Lung (tissue), 11 donors: ENCODE measurements at regions not wholly inside any gene's neighbourhood (a gene's known extent, or its start where the extent isn't known, plus 50 kb on each side); places are given as distances from the start of the nearest gene placed in this dataset.

ENCODE experiments used
- ATAC-seq: fragments of 200-7000 bp; cut with Tn5 transposase; one replicate; pipeline ENCODE4 v1.9.1; 2020; ENCODE audit warnings: moderate number of reproducible peaks; ENCODE audit not compliant: insufficient read depth, low FRiP score
- DNase-seq, 3 donors: peaks; one replicate each; pipeline ENCODE4 v3.0.0-alpha.2; 2013 to 2017
- H3K27ac ChIP-seq, 2 donors: one replicate each; pipeline ENCODE4 v1.5.1; 2013; ENCODE audit warnings: mild to moderate bottlenecking in 2 of 2, moderate library complexity in 2 of 2, control low read depth in 1 of 2, inconsistent platforms in 1 of 2, low read depth in 1 of 2, low read length in 1 of 2
- H3K27me3 ChIP-seq, 3 donors: one replicate each; pipeline ENCODE4 v1.5.1; 2013; ENCODE audit warnings: low read length in 2 of 3; ENCODE audit not compliant: control insufficient read depth in 3 of 3, insufficient read depth in 3 of 3
- H3K36me3 ChIP-seq, 4 donors: one replicate each; pipeline ENCODE4 v1.5.1; 2013; ENCODE audit warnings: low read length in 4 of 4, mild to moderate bottlenecking in 1 of 4, moderate library complexity in 1 of 4; ENCODE audit not compliant: control insufficient read depth in 4 of 4, insufficient read depth in 4 of 4
- H3K4me1 ChIP-seq, 5 donors: one replicate each; pipeline ENCODE4 v1.5.1; 2013; ENCODE audit warnings: low read length in 5 of 5, mild to moderate bottlenecking in 2 of 5, moderate library complexity in 1 of 5; ENCODE audit not compliant: control insufficient read depth in 5 of 5, insufficient read depth in 5 of 5
- H3K4me3 ChIP-seq: one replicate; pipeline ENCODE4 v1.5.1; 2013; ENCODE audit warnings: mild to moderate bottlenecking, control low read depth, moderate library complexity
- H3K9ac ChIP-seq, 2 donors: one replicate each; pipeline ENCODE4 v1.5.1; 2013; ENCODE audit warnings: low read length in 2 of 2, control low read depth in 1 of 2; ENCODE audit not compliant: insufficient read depth in 1 of 2
- H3K9me3 ChIP-seq, 4 donors: one replicate each; pipeline ENCODE4 v1.5.1; 2013; ENCODE audit warnings: low read length in 3 of 4, mild to moderate bottlenecking in 1 of 4, moderate library complexity in 1 of 4; ENCODE audit not compliant: control insufficient read depth in 4 of 4, insufficient read depth in 3 of 4
- WGBS, 2 donors: extraction: QIAGEN DNeasy Blood & Tissue Kit; methylation state at CpG; one replicate each; pipeline ENCODE4 v1.1.7; 2013; 5-methylcytosine and 5-hydroxymethylcytosine counted together
- TF ChIP-seq, protein P1 (sequence below): IDR thresholded peaks from 2 replicates; pipeline ENCODE4 v1.5.1; 2012; ENCODE audit warnings: mild to moderate bottlenecking; ENCODE audit errors: control extremely low read depth, extremely low read depth
- donor health status: control.
- donor health status: control.
- donor health status: Bipolar disorder and iron deficiency.
- donor health status: healthy.
- donor health status: DM: yes; HTN: yes; CAD: no.

DNA sequence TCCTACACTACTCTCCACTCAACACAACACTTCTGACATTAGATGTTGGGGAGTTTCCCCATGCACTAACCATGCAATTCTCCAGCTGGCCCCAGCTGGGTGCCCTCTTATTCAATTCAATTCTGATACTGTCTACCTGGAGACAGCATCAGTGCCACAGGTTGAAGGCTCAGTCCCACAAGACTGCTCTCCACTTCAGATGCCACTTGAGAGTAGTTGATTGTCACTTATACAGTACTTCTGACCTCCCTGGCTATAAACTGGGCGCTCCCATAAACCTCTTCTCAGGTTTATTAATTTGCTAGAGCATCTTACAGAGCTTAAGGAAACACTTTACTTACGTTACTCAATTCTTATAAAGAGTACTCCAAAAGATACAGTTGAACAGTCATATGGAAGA lies 442.3 kb downstream of the LRRIQ3 start:
- DNase-seq (no peak), ATAC-seq (no peak)
- TF ChIP-seq, protein P1, sequence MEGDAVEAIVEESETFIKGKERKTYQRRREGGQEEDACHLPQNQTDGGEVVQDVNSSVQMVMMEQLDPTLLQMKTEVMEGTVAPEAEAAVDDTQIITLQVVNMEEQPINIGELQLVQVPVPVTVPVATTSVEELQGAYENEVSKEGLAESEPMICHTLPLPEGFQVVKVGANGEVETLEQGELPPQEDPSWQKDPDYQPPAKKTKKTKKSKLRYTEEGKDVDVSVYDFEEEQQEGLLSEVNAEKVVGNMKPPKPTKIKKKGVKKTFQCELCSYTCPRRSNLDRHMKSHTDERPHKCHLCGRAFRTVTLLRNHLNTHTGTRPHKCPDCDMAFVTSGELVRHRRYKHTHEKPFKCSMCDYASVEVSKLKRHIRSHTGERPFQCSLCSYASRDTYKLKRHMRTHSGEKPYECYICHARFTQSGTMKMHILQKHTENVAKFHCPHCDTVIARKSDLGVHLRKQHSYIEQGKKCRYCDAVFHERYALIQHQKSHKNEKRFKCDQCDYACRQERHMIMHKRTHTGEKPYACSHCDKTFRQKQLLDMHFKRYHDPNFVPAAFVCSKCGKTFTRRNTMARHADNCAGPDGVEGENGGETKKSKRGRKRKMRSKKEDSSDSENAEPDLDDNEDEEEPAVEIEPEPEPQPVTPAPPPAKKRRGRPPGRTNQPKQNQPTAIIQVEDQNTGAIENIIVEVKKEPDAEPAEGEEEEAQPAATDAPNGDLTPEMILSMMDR = no peak
- H3K27ac ChIP-seq = no peak overlapping the region
- no peaks in the 10 kb centered on the region for H3K36me3 ChIP-seq
- 54 to 64% methylated on average over 2 of the region's 2 CpGs for WGBS, 2 donors
- no peaks in the 10 kb centered on the region for H3K4me1 ChIP-seq
- no peak overlapping the region for H3K4me3 ChIP-seq
- no peaks in the 10 kb centered on the region for H3K9me3 ChIP-seq
- no peaks in the 10 kb centered on the region for H3K27me3 ChIP-seq
- H3K9ac ChIP-seq = no peak overlapping the region

DNA sequence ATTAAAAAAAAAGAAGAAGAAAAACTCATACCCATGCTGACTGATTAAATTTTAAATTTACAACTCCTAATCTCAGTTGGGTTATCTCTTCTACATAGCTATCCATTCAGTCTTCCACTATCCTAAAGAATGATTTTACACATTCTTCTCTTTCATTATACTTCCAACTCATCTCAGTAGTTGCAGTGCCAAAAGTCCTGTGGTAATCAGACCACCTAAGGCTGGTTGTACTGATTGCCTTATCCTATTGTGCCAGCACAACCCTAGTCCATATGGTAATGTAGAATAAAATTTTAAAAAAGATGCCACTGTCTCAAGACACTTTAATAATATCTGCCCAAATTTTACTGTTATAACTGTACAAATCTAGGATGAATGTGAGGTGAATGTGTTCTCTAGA lies 448.0 kb downstream of the LRRIQ3 start:
- TF ChIP-seq, protein P1 = no peak
- H3K9ac ChIP-seq = no peak overlapping the region
- no peaks in the 10 kb centered on the region for H3K36me3 ChIP-seq
- DNase-seq (no peak), ATAC-seq (no peak)
- H3K9me3 ChIP-seq = peaks cover 0 to 6% (median under 1%) of the 10 kb centered on the region in 4 donors
- no peaks in the 10 kb centered on the region for H3K4me1 ChIP-seq
- H3K27ac ChIP-seq = no peak overlapping the region
- H3K27me3 ChIP-seq = no peaks in the 10 kb centered on the region
- H3K4me3 ChIP-seq = no peak overlapping the region

DNA sequence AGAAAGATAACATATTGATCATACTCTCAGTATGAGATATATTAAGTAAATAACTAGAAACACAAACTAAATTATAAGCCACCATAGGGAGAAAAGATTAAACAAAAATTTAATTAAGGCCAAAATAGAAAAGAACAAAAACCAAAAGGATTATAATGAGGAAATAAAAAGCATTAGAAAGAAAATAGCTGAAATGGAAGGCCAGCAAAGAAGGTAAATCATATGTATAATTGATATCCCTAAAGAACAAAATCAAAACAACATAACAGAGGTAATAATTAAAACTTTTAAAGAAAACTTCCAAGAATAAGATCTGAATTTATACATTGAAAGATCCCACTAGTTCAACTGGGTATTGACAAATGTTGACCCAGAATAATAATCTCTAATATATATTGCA lies 453.0 kb downstream of the LRRIQ3 start:
- ATAC-seq (no peak), DNase-seq (no peak)
- Histone ChIP-seq H3K4me1 (no peaks in the 10 kb centered on the region), H3K27ac (no peak overlapping the region), H3K9me3 (peaks cover 0 to 9% (median 4%) of the 10 kb centered on the region in 4 donors), H3K36me3 (no peaks in the 10 kb centered on the region), H3K27me3 (no peaks in the 10 kb centered on the region), H3K9ac (no peak overlapping the region), H3K4me3 (no peak overlapping the region)
- TF ChIP-seq, protein P1 = no peak

DNA sequence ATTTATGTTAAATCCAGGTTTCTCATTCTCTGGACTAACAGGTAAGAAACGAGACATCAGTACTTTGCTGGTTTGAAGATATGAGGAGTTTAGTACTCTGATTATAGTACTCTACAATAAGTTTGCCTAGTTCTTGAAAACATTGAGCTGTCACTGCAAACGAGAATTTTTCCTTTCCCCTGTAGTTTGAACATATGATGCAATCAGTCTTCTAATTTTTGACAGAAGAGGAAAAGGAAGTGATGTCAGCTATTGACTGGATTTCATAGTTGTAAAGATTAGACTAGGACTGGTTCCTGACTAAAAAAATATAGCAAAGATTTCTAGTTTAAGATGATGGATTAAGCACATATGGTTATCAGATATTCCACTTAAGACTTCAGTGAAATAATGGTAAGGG lies 461.9 kb downstream of the LRRIQ3 start:
- Histone ChIP-seq H3K36me3 (no peaks in the 10 kb centered on the region), H3K27ac (no peak overlapping the region), H3K4me1 (no peaks in the 10 kb centered on the region), H3K27me3 (no peaks in the 10 kb centered on the region), H3K9ac (no peak overlapping the region), H3K9me3 (no peaks in the 10 kb centered on the region), H3K4me3 (no peak overlapping the region)
- TF ChIP-seq, protein P1 = no peak
- WGBS, 2 donors = 32 to 44% methylated on average over 2 of the region's 2 CpGs
- ATAC-seq = no peak
- DNase-seq = no peak
